Panc1 (cell line): ENCODE measurements at regions not wholly inside any gene's neighbourhood (a gene's known extent, or its start where the extent isn't known, plus 50 kb on each side); places are given as distances from the start of the nearest gene placed in this dataset.
A peak's percentile ranks its signal among the peaks of the same experiment; 100 is the strongest.

Experiments used
- ATAC-seq: fragments of 200-7000 bp; cut with Tn5 transposase; 2 replicates; pipeline ENCODE4 v1.9.1; 2020; ENCODE audit warnings: mild to moderate bottlenecking, moderate library complexity
- BruUV-seq: library from RNA; stranded (reverse); fragments of 400-500 nt; replicated peaks from 2 replicates; lab custom pipeline; 2021; lab: Mats Ljungman, UMichigan
- CTCF ChIA-PET: fragments of 300-600 bp; sonication (Branson Sonifier 250); formaldehyde crosslinking; loops from one replicate; lab custom pipeline; 2022; ENCODE audit warnings: antibody characterized with exemption; lab: Charles Lee
- POLR2A ChIA-PET: fragments of 300-600 bp; sonication (Branson Sonifier 250); formaldehyde crosslinking; loops from one replicate; lab custom pipeline; 2022; ENCODE audit warnings: antibody characterized with exemption; lab: Charles Lee
- DNase-seq: peaks from one replicate; pipeline ENCODE4 v3.0.0-alpha.2; 2010; ENCODE audit warnings: low read depth, low spot score
- H3K27ac ChIP-seq: 2 replicates; pipeline ENCODE4 v1.5.1; 2011; ENCODE audit warnings: mild to moderate bottlenecking, low read length, inconsistent platforms
- H3K27me3 ChIP-seq: fragments of 200-500 bp; sonication (Bioruptor generic); 2 replicates; pipeline ENCODE4 v1.6.0; 2014; ENCODE audit warnings: low read length, inconsistent platforms; ENCODE audit not compliant: control insufficient read depth, insufficient read depth
- H3K36me3 ChIP-seq: fragments of 200-500 bp; sonication (Bioruptor generic); 2 replicates; pipeline ENCODE4 v1.5.1; 2014; ENCODE audit warnings: inconsistent platforms, mild to moderate bottlenecking, low read length, moderate library complexity; ENCODE audit not compliant: control insufficient read depth, insufficient read depth
- H3K4me1 ChIP-seq: 2 replicates; pipeline ENCODE4 v1.5.1; 2011; ENCODE audit warnings: inconsistent platforms, mild to moderate bottlenecking, low read length, moderate library complexity; ENCODE audit not compliant: control insufficient read depth, insufficient read depth
- H3K4me3 ChIP-seq, 2 experiments: 2 replicates each; pipeline ENCODE4 v1.5.1; 2011 to 2012; ENCODE audit warnings: low read depth in 2 of 2, low read length in 2 of 2, mild to moderate bottlenecking in 2 of 2, inconsistent platforms in 1 of 2, moderate library complexity in 1 of 2
- H3K9me3 ChIP-seq: fragments of 200-500 bp; sonication (Bioruptor generic); 2 replicates; pipeline ENCODE4 v1.5.1; 2014; ENCODE audit warnings: low read depth, mild to moderate bottlenecking, inconsistent platforms, low read length, moderate library complexity; ENCODE audit not compliant: control insufficient read depth, insufficient read depth
- CTCF ChIP-seq: fragments of 450-650 bp; IDR thresholded peaks from 2 replicates; pipeline ENCODE4 v1.5.1; 2017; ENCODE audit warnings: mild to moderate bottlenecking
- POLR2AphosphoS5 ChIP-seq: IDR thresholded peaks from 2 replicates; pipeline ENCODE4 v1.6.1; 2012; ENCODE audit warnings: mild to moderate bottlenecking, low read depth, low read length, moderate library complexity
- REST ChIP-seq, 2 experiments: IDR thresholded peaks; 2 replicates each; pipeline ENCODE4 v1.6.1; 2011 to 2012; ENCODE audit warnings: low read depth in 2 of 2, control low read depth in 1 of 2, low read length in 1 of 2, mild to moderate bottlenecking in 1 of 2, moderate library complexity in 1 of 2; ENCODE audit not compliant: insufficient read depth in 1 of 2
- SIN3A ChIP-seq: IDR thresholded peaks from 2 replicates; pipeline ENCODE4 v1.6.1; 2012; ENCODE audit warnings: low read depth, mild to moderate bottlenecking, low read length, moderate library complexity, borderline replicate concordance; ENCODE audit not compliant: insufficient read depth
- TCF7L2 ChIP-seq: IDR thresholded peaks from 2 replicates; pipeline ENCODE4 v1.6.1; 2011; ENCODE audit warnings: mild to moderate bottlenecking, low read depth, low read length, inconsistent platforms
- in situ Hi-C: cut with HindIII; loops from 2 replicates; pipeline ENCODE4 v1.10.0; 2016; ENCODE audit warnings: low sequenced_read_pairs, low pct_unique_long_range_greater_than_20kb
- intact Hi-C: fragments of 100-400 bp; cut with micrococcal nuclease; formaldehyde crosslinking; loops from one replicate; pipeline ENCODE4 v1.10.0; 2022; ENCODE audit not compliant: unreplicated experiment

- intact Hi-C loops = no loop called here
- Histone ChIP-seq H3K9me3 (no peaks in the 10 kb centered on the region), H3K4me3 (no peak overlapping the region), H3K36me3 (no peaks in the 10 kb centered on the region), H3K4me1 (peaks cover 52% of the 10 kb centered on the region), H3K27me3 (no peaks in the 10 kb centered on the region), H3K27ac (peak overlapping the region; percentile 49)
- TF ChIP-seq TCF7L2 = no peak
- TF ChIP-seq CTCF = no peak
- TF ChIP-seq REST (IDR thresholded peaks at IDR 0.05; ENCODE audit: insufficient read depth in 1 of 2, low read depth in 2 of 2, low read length in 1 of 2) = no peak
- TF ChIP-seq SIN3A = no peak
- TF ChIP-seq POLR2AphosphoS5 = no peak
- DNase-seq = no peak
- BruUV-seq = no TSS peak
- in situ Hi-C loops = no loop called here
- no peak for ATAC-seq
- ChIA-PET POLR2A (no interaction called here), CTCF (no interaction called here)
Measured at GRCh38 chr14:73774241-73774570, 60.0 kb upstream of the PNMA1 start.

- ATAC-seq = no peak
- intact Hi-C loops (no loop called here), in situ Hi-C loops (no loop called here)
- peak overlapping the region; percentile 49; the same call in 1 of the 2 replicates for H3K27ac ChIP-seq
- H3K4me1 ChIP-seq = peaks cover 52% of the 10 kb centered on the region
- ChIA-PET POLR2A (no interaction called here), CTCF (no interaction called here)
- no peaks in the 10 kb centered on the region for H3K9me3 ChIP-seq
- no peaks in the 10 kb centered on the region for H3K27me3 ChIP-seq
- TF ChIP-seq TCF7L2 (no peak), POLR2AphosphoS5 (no peak), REST (IDR thresholded peaks at IDR 0.05; ENCODE audit: insufficient read depth in 1 of 2, low read depth in 2 of 2, low read length in 1 of 2) (no peak), CTCF (no peak), SIN3A (no peak)
- no TSS peak for BruUV-seq
- no peak overlapping the region for H3K4me3 ChIP-seq
- H3K36me3 ChIP-seq = no peaks in the 10 kb centered on the region
- DNase-seq = no peak
Measured at GRCh38 chr14:73773441-73774240, 59.5 kb upstream of the PNMA1 start.
